H1 (cell line): ENCODE measurements at regions not wholly inside any gene's neighbourhood (a gene's known extent, or its start where the extent isn't known, plus 50 kb on each side); places are given as distances from the start of the nearest gene placed in this dataset.

Experiments used
- CTCF ChIA-PET: fragments of 300-600 bp; sonication (Branson Sonifier 250); formaldehyde crosslinking; loops from one replicate; lab custom pipeline; 2021; ENCODE audit not compliant: partially characterized antibody; lab: Charles Lee
- POLR2A ChIA-PET: fragments of 300-600 bp; sonication (Branson Sonifier 250); formaldehyde crosslinking; loops from one replicate; lab custom pipeline; 2021; ENCODE audit warnings: inconsistent platforms; ENCODE audit not compliant: partially characterized antibody; lab: Charles Lee
- DNase-seq, 2 experiments: peaks; one replicate each; pipeline versions ENCODE4 v3.0.0 to v3.0.0-alpha.2; 2010 to 2022; ENCODE audit warnings: low spot score in 2 of 2, low read depth in 1 of 2, mixed read lengths in 1 of 2
- FAIRE-seq: peaks from 2 replicates; lab custom pipeline; 2011; peaks lifted over from hg19 to GRCh38; lab: Jason Lieb, UNC
- H2AFZ ChIP-seq: 2 replicates; pipeline ENCODE4 v1.8.1; 2012; ENCODE audit warnings: low read length, inconsistent platforms
- H2AK5ac ChIP-seq: 2 replicates; pipeline ENCODE4 v1.6.1; 2013; ENCODE audit warnings: low read depth, low read length
- H2BK120ac ChIP-seq: replicated peaks from 2 replicates; pipeline ENCODE3; 2013; ENCODE audit warnings: low read depth, low read length, inconsistent platforms
- H2BK12ac ChIP-seq: 2 replicates; pipeline ENCODE4 v1.6.1; 2013; ENCODE audit warnings: low read depth, low read length
- H2BK15ac ChIP-seq: 2 replicates; pipeline ENCODE4 v1.6.1; 2013; ENCODE audit warnings: low read length
- H2BK20ac ChIP-seq: 2 replicates; pipeline ENCODE4 v1.6.1; 2013; ENCODE audit warnings: low read length
- H2BK5ac ChIP-seq: 2 replicates; pipeline ENCODE4 v1.6.1; 2013; ENCODE audit warnings: low read depth, low read length
- H3K14ac ChIP-seq: 2 replicates; pipeline ENCODE4 v1.6.1; 2013; ENCODE audit warnings: inconsistent platforms; ENCODE audit not compliant: insufficient read length
- H3K18ac ChIP-seq: 2 replicates; pipeline ENCODE4 v1.6.1; 2013; ENCODE audit warnings: low read length; ENCODE audit errors: extremely low read depth
- H3K23ac ChIP-seq: 2 replicates; pipeline ENCODE4 v1.6.1; 2013; ENCODE audit warnings: inconsistent platforms; ENCODE audit not compliant: insufficient read length
- H3K23me2 ChIP-seq: 2 replicates; pipeline ENCODE4 v1.6.1; 2013; ENCODE audit warnings: low read depth, low read length
- H3K27ac ChIP-seq: 2 replicates; pipeline ENCODE4 v1.6.1; 2011; ENCODE audit warnings: low read depth, low read length, inconsistent platforms
- H3K27me3 ChIP-seq, 4 experiments: replicated peaks in 1 of 4; 1 replicate in 1 of 4; 2 replicates in 3 of 4; pipeline versions ENCODE4 v1.6.1 to v1.8.1; 2011 to 2013; ENCODE audit warnings: low read length in 3 of 4, mild to moderate bottlenecking in 3 of 4, inconsistent platforms in 2 of 4, mixed read lengths in 2 of 4, moderate library complexity in 1 of 4; ENCODE audit not compliant: control insufficient read depth in 3 of 4, insufficient read depth in 3 of 4; ENCODE audit errors: extremely low read depth in 1 of 4
- H3K36me3 ChIP-seq, 4 experiments: 2 replicates each; pipeline versions ENCODE4 v1.6.1 to v1.8.1; 2011 to 2013; ENCODE audit warnings: mild to moderate bottlenecking in 4 of 4, low read length in 3 of 4, moderate library complexity in 2 of 4, control low read depth in 1 of 4, inconsistent platforms in 1 of 4; ENCODE audit not compliant: insufficient read depth in 4 of 4, control insufficient read depth in 2 of 4
- H3K4ac ChIP-seq: replicated peaks from 2 replicates; pipeline ENCODE3; 2013; ENCODE audit warnings: low read length, low read depth, mixed read lengths, inconsistent platforms; ENCODE audit not compliant: insufficient read length
- H3K4me1 ChIP-seq, 4 experiments: replicated peaks in 1 of 4; 1 replicate in 1 of 4; 2 replicates in 3 of 4; pipeline versions ENCODE4 v1.6.1 to v1.8.1; 2011 to 2013; ENCODE audit warnings: low read length in 3 of 4, inconsistent platforms in 2 of 4, mixed read lengths in 1 of 4; ENCODE audit not compliant: insufficient read depth in 4 of 4, control insufficient read depth in 3 of 4
- H3K4me2 ChIP-seq, 2 experiments: 2 replicates each; pipeline versions ENCODE4 v1.6.1 to v1.8.1; 2011 to 2013; ENCODE audit warnings: low read depth in 2 of 2, low read length in 2 of 2, control low read depth in 1 of 2, inconsistent platforms in 1 of 2, mild to moderate bottlenecking in 1 of 2; ENCODE audit not compliant: insufficient read depth in 1 of 2
- H3K4me3 ChIP-seq, 4 experiments: fragments of 200-600, 300-600 bp in 1 of 4; sonication (generic), shearing (Covaris generic), sonication (Bioruptor Twin) in 1 of 4; 2 replicates each; pipeline versions ENCODE4 v1.5.1 to v1.8.1; 2011 to 2016; ENCODE audit warnings: low read length in 4 of 4, low read depth in 3 of 4, control low read depth in 2 of 4, inconsistent platforms in 2 of 4, mild to moderate bottlenecking in 2 of 4, mixed read lengths in 1 of 4, moderate library complexity in 1 of 4; ENCODE audit not compliant: insufficient read depth in 2 of 4; ENCODE audit errors: extremely low read depth in 1 of 4
- H3K56ac ChIP-seq: replicated peaks from 2 replicates; pipeline ENCODE3; 2013; ENCODE audit warnings: low read depth, mild to moderate bottlenecking, mixed read lengths, low read length, inconsistent platforms; ENCODE audit not compliant: insufficient read length
- H3K79me1 ChIP-seq: 2 replicates; pipeline ENCODE4 v1.6.1; 2013; ENCODE audit warnings: low read depth, low read length, control low read depth
- H3K79me2 ChIP-seq, 2 experiments: 2 replicates each; pipeline versions ENCODE4 v1.6.1 to v1.8.1; 2012 to 2013; ENCODE audit warnings: low read length in 2 of 2, mild to moderate bottlenecking in 2 of 2, inconsistent platforms in 1 of 2; ENCODE audit not compliant: insufficient read depth in 2 of 2, control insufficient read depth in 1 of 2
- H3K9ac ChIP-seq, 4 experiments: replicated peaks in 1 of 4; 1 replicate in 1 of 4; 2 replicates in 3 of 4; pipeline versions ENCODE4 v1.6.1 to v1.8.1; 2011 to 2013; ENCODE audit warnings: low read depth in 3 of 4, low read length in 3 of 4, control low read depth in 2 of 4, mild to moderate bottlenecking in 2 of 4, moderate library complexity in 2 of 4, inconsistent platforms in 1 of 4; ENCODE audit errors: extremely low read depth in 1 of 4
- H3K9me3 ChIP-seq, 2 experiments: 2 replicates each; pipeline versions ENCODE4 v1.6.1 to v1.8.1; 2012 to 2013; ENCODE audit warnings: mild to moderate bottlenecking in 2 of 2, moderate library complexity in 2 of 2, control low read depth in 1 of 2, inconsistent platforms in 1 of 2, low read depth in 1 of 2, low read length in 1 of 2, mixed read lengths in 1 of 2; ENCODE audit not compliant: insufficient read depth in 2 of 2
- H4K20me1 ChIP-seq, 2 experiments: replicated peaks in 1 of 2; 2 replicates each; pipeline versions ENCODE3 to v1.8.1; 2011 to 2013; ENCODE audit warnings: inconsistent platforms in 2 of 2, low read length in 2 of 2, mild to moderate bottlenecking in 1 of 2; ENCODE audit not compliant: insufficient read depth in 2 of 2, control insufficient read depth in 1 of 2
- H4K5ac ChIP-seq: 2 replicates; pipeline ENCODE4 v1.6.1; 2013; ENCODE audit warnings: low read length, low read depth, mixed read lengths, inconsistent platforms; ENCODE audit not compliant: insufficient read length
- H4K8ac ChIP-seq: 2 replicates; pipeline ENCODE4 v1.8.0; 2013; ENCODE audit warnings: mild to moderate bottlenecking, moderate library complexity, low read length, inconsistent platforms; ENCODE audit not compliant: insufficient read depth; ENCODE audit errors: extremely low read depth
- H4K91ac ChIP-seq: replicated peaks from 2 replicates; pipeline ENCODE3; 2013; ENCODE audit warnings: low read length, mixed read lengths, inconsistent platforms; ENCODE audit not compliant: insufficient read length
- CHD1 ChIP-seq: IDR thresholded peaks from 2 replicates; pipeline ENCODE4 v1.6.1; 2012; ENCODE audit warnings: low read depth, low read length, improper control_type of control experiment
- EZH2 ChIP-seq: fragments of 200-600 bp; sonication (generic); IDR thresholded peaks from 2 replicates; pipeline ENCODE4 v1.7.1; 2012; ENCODE audit warnings: low read depth, mild to moderate bottlenecking, moderate library complexity, low read length, inconsistent platforms; ENCODE audit not compliant: severe bottlenecking
- GABPA ChIP-seq: IDR thresholded peaks from 2 replicates; pipeline ENCODE4 v1.6.1; 2011; ENCODE audit warnings: mild to moderate bottlenecking, low read length, moderate library complexity, borderline replicate concordance; ENCODE audit not compliant: insufficient read depth
- MAFK ChIP-seq: IDR thresholded peaks from 2 replicates; pipeline ENCODE4 v1.6.1; 2012; ENCODE audit warnings: low read depth, mild to moderate bottlenecking, improper control_type of control experiment, low read length
- NRF1 ChIP-seq: IDR thresholded peaks from 2 replicates; pipeline ENCODE4 v1.6.1; 2011; ENCODE audit warnings: mild to moderate bottlenecking, low read depth, low read length, improper control_type of control experiment
- RFX5 ChIP-seq: IDR thresholded peaks from 2 replicates; pipeline ENCODE4 v1.6.1; 2011; ENCODE audit warnings: low read depth, low read length, improper control_type of control experiment, borderline replicate concordance
- SIX5 ChIP-seq: IDR thresholded peaks from 2 replicates; pipeline ENCODE4 v1.6.1; 2011; ENCODE audit warnings: mild to moderate bottlenecking, low read depth, low read length
- SP2 ChIP-seq: IDR thresholded peaks from 2 replicates; pipeline ENCODE4 v1.6.1; 2012; ENCODE audit warnings: mild to moderate bottlenecking, low read length, inconsistent platforms
- SP4 ChIP-seq: IDR thresholded peaks from 2 replicates; pipeline ENCODE4 v1.6.1; 2012; ENCODE audit warnings: low read length, inconsistent platforms
- TBP ChIP-seq: IDR thresholded peaks from 2 replicates; pipeline ENCODE4 v1.6.1; 2011; ENCODE audit warnings: low read depth, low read length, improper control_type of control experiment
- TCF12 ChIP-seq: IDR thresholded peaks from 2 replicates; pipeline ENCODE4 v1.6.1; 2011; ENCODE audit warnings: low read depth, mild to moderate bottlenecking, low read length
- YY1 ChIP-seq: IDR thresholded peaks from 2 replicates; pipeline ENCODE4 v1.6.1; 2011; ENCODE audit warnings: low read depth, mild to moderate bottlenecking, low read length
- WGBS, 2 experiments: shearing (Covaris generic) in 1 of 2; methylation state at CpG; one replicate each; pipeline versions ENCODE4 v1.1.6 to v1.1.7; 2013 to 2015; ENCODE audit warnings: low lambda C conversion rate in 2 of 2, mixed read lengths in 2 of 2, inconsistent platforms in 1 of 2, low coverage in 1 of 2, missing lambda C conversion rate in 1 of 2; ENCODE audit not compliant: insufficient replicate concordance in 2 of 2, insufficient coverage in 1 of 2, insufficient read length in 1 of 2; ENCODE audit errors: extremely low coverage in 1 of 2, missing lambda C conversion rate in 1 of 2; 5-methylcytosine and 5-hydroxymethylcytosine counted together

DNA sequence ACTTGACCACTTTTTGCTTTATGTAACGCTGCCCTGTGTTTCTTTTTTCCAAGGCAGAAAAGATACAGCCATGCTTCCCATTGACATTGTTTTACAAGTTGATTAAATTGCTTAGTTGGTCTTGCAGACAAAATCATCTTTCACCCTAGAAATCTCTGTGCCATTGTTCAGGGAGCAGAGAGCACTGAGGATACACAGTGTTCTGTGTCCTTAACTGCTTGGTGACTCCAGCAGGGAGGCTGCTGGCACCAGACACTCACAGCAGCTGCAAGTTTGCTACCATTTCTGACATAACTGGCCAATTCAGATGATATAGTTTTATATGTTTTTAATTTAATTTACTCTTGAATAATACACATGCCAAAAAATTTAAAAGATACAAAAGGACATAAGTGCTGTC, 118.7 kb downstream of the RGS2 start:
- Histone ChIP-seq H3K9ac (no peak overlapping the region), H3K27me3 (no peaks in the 10 kb centered on the region), H3K4me1 (no peaks in the 10 kb centered on the region), H4K91ac (no peak overlapping the region), H4K20me1 (no peaks in the 10 kb centered on the region), H3K23me2 (no peaks in the 10 kb centered on the region), H3K9me3 (no peaks in the 10 kb centered on the region), H3K23ac (no peak overlapping the region), H3K18ac (no peak overlapping the region), H4K8ac (no peak overlapping the region), H3K56ac (no peak overlapping the region), H3K4me2 (no peak overlapping the region), H2BK20ac (no peak overlapping the region), H2BK15ac (no peak overlapping the region), H3K27ac (no peak overlapping the region), H2BK12ac (no peak overlapping the region), H3K79me1 (no peaks in the 10 kb centered on the region), H3K79me2 (no peaks in the 10 kb centered on the region), H4K5ac (no peak overlapping the region), H3K4ac (no peak overlapping the region), H3K36me3 (no peaks in the 10 kb centered on the region), H2BK5ac (no peak overlapping the region), H3K4me3 (no peak overlapping the region), H2AFZ (no peak overlapping the region), H2AK5ac (no peak overlapping the region), H2BK120ac (no peak overlapping the region), H3K14ac (no peak overlapping the region)
- ChIA-PET CTCF (no interaction called here), POLR2A (no interaction called here)
- FAIRE-seq (no peak), DNase-seq (no peak)
- 83% methylated on average over 1 of the region's 1 CpG; no CpG with 5 or more reads in 1 of the 2 experiments for WGBS, 2 experiments
- TF ChIP-seq YY1 (no peak), NRF1 (no peak), CHD1 (no peak), EZH2 (no peak), SP2 (no peak), MAFK (no peak), SIX5 (no peak), SP4 (no peak), TBP (no peak), TCF12 (no peak), RFX5 (no peak), GABPA (no peak)
